ENCODE measurements at regions not wholly inside any gene's neighbourhood (a gene's known extent, or its start where the extent isn't known, plus 50 kb on each side); places are given as distances from the start of the nearest gene placed in this dataset.

DNA sequence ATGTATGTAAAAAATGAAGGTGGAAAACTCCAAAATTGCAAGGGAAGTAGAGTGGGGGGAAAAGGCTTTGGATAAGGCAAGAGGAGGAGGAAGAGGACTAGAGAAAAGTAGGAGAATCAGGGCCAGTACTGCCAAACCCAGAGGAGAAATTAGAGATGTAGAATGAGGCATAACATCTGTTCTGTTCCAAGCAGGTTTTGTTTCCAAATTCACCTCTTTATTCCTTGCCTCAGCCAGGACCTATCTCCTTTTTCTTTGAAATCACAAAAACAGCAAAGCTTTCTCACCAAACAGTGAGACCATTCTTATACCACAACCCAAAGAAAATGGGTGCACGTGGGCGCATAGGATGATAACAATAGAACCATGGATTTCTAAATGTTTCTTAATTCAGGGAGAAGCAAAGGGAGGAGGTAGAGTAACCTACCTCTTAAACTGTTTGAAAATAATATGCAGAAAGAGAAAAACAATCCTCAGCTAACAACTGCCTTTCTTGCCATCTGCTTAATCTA is 383.3 kb upstream of the PKN2 start:
- Histone ChIP-seq H3K27ac (no peak overlapping the region), H3K36me3 (ENCODE audit: insufficient read depth in 1 of 2, low read depth in 1 of 2) (no peaks in the 10 kb centered on the region), H3K4me3 (no peak overlapping the region), H3K27me3 (ENCODE audit: insufficient read depth in 3 of 3, low read length in 2 of 3) (no peaks in the 10 kb centered on the region), H3K4me1 (no peaks in the 10 kb centered on the region), H3K9me3 (no peaks in the 10 kb centered on the region)
- ATAC-seq (no peak), DNase-seq (no peak)
- intact Hi-C loops (cut with DNase I): loop anchor here in 1 of 2 donors (5.0 kb wide), 1 partner anchor 119 kb away; no protein-coding TSS in a partner anchor
- WGBS, 3 donors: 67 to 73% (median 72%) methylated on average over 2 of the region's 2 CpGs
- TF ChIP-seq, protein P1, sequence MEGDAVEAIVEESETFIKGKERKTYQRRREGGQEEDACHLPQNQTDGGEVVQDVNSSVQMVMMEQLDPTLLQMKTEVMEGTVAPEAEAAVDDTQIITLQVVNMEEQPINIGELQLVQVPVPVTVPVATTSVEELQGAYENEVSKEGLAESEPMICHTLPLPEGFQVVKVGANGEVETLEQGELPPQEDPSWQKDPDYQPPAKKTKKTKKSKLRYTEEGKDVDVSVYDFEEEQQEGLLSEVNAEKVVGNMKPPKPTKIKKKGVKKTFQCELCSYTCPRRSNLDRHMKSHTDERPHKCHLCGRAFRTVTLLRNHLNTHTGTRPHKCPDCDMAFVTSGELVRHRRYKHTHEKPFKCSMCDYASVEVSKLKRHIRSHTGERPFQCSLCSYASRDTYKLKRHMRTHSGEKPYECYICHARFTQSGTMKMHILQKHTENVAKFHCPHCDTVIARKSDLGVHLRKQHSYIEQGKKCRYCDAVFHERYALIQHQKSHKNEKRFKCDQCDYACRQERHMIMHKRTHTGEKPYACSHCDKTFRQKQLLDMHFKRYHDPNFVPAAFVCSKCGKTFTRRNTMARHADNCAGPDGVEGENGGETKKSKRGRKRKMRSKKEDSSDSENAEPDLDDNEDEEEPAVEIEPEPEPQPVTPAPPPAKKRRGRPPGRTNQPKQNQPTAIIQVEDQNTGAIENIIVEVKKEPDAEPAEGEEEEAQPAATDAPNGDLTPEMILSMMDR (IDR thresholded peaks at IDR 0.05): no peak

DNA sequence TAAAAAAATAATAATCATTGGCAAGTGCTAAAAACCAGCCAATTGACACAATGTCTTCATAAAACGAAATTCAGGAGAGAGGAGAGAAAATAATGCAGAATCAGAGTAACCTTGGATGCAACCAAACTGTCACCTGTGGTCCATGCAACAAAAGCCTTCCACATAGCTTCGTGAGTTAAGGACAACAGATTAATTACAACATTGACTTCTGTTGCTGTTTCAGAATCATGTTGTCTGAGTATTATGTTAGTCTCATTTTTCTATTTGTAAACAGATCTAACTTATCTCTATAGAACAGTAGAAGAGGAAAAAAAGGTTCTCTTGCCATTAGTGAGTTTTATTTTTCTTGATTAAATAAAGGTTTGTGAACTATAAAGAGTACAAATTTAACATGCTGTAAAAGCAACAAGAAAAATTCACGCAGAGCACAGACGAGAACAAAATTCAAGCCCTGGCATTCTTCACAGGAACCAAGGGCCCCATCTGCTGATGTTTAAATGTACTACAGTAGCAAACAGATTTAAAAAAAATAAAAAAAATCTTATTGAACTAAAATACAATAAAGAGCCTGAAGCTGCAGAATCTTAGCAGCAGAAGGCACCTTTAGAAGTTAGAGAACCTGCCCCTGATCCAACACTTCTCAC is 381.1 kb upstream of the PKN2 start:
- intact Hi-C loops (cut with DNase I): loop anchor here in 1 of 2 donors (5.0 kb wide), 1 partner anchor 121 kb away; no protein-coding TSS in a partner anchor
- no peaks in the 10 kb centered on the region for H3K27me3 ChIP-seq (ENCODE audit: insufficient read depth in 3 of 3, low read length in 2 of 3)
- 25 to 37% (median 26%) methylated on average over 4 of the region's 4 CpGs for WGBS, 3 donors
- ATAC-seq (no peak), DNase-seq (no peak)
- no peak overlapping the region for H3K4me3 ChIP-seq
- TF ChIP-seq, protein P1 (IDR thresholded peaks at IDR 0.05): no peak
- H3K4me1 ChIP-seq: no peaks in the 10 kb centered on the region
- no peak overlapping the region for H3K27ac ChIP-seq
- no peaks in the 10 kb centered on the region for H3K9me3 ChIP-seq
- no peaks in the 10 kb centered on the region for H3K36me3 ChIP-seq (ENCODE audit: insufficient read depth in 1 of 2, low read depth in 1 of 2)

DNA sequence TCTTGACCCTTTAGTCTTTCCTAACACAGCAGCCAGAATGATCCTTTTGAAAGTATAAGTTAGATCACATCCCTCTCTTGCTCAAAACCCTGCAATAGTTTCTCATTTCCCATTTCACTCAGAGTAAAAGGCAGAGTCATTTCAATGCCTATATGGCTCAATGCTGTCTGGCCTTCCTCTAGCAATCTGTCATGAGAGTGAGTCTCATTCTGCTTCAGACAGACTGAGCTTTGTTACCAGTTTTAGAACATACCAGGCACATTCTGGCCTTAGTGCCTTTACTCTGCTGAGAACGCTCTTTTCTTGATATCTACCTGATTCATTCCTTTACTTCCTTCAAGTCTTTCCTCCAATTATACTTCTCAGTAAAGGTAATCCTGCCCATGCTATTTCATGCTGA is 372.8 kb upstream of the PKN2 start:
- H3K9me3 ChIP-seq: no peaks in the 10 kb centered on the region
- no peak for ATAC-seq
- TF ChIP-seq, protein P1 (IDR thresholded peaks at IDR 0.05): no peak
- H3K4me1 ChIP-seq: no peaks in the 10 kb centered on the region
- no peaks in the 10 kb centered on the region for H3K36me3 ChIP-seq (ENCODE audit: insufficient read depth in 1 of 2, low read depth in 1 of 2)
- intact Hi-C loops (cut with DNase I): loop anchor here in 1 of 2 donors (10.0 kb wide), 1 partner anchor 1016 kb away; no protein-coding TSS in a partner anchor
- no peak overlapping the region for H3K27ac ChIP-seq
- 82 to 91% (median 87%) methylated on average over 1 of the region's 1 CpG for WGBS, 3 donors
- no peak for DNase-seq
- peaks cover 0 to 4% (median 0%) of the 10 kb centered on the region in 3 donors for H3K27me3 ChIP-seq (ENCODE audit: insufficient read depth in 3 of 3, low read length in 2 of 3)
- H3K4me3 ChIP-seq: no peak overlapping the region

DNA sequence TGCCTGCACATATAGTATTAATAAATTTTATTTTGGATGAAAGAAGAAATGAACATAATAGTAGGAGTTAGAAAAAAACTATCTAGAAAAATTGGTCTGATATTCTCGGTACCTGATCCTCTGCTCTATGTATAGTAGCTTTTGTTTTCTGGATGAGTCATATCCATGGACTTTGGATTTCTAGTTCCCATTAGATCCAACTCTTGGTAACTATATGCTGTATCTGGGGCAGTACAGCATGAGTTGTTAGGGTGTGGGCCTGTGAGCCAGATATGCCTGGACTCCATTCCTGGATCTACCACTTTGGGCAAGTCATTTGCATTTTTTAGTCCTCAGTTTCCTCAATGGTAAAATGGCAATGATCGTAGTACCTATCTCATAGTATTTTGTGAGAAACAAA is 372.2 kb upstream of the PKN2 start:
- TF ChIP-seq, protein P1 (IDR thresholded peaks at IDR 0.05): no peak
- H3K27ac ChIP-seq: no peak overlapping the region
- 87 to 95% (median 92%) methylated on average over 2 of the region's 2 CpGs for WGBS, 3 donors
- ATAC-seq: no peak
- H3K4me1 ChIP-seq: no peaks in the 10 kb centered on the region
- peaks cover 0 to 4% (median 0%) of the 10 kb centered on the region in 3 donors for H3K27me3 ChIP-seq (ENCODE audit: insufficient read depth in 3 of 3, low read length in 2 of 3)
- no peak overlapping the region for H3K4me3 ChIP-seq
- no peaks in the 10 kb centered on the region for H3K9me3 ChIP-seq
- intact Hi-C loops (cut with DNase I): loop anchor here in 1 of 2 donors (10.0 kb wide), 1 partner anchor 1017 kb away; no protein-coding TSS in a partner anchor
- DNase-seq: no peak
- H3K36me3 ChIP-seq (ENCODE audit: insufficient read depth in 1 of 2, low read depth in 1 of 2): no peaks in the 10 kb centered on the region
